ENCODE measurements at regions not wholly inside any gene's neighbourhood (a gene's known extent, or its start where the extent isn't known, plus 50 kb on each side); places are given as distances from the start of the nearest gene placed in this dataset.
"Not testable (repeated sequence)": the region's sequence is repeated elsewhere in the genome, so short reads cannot be mapped to it uniquely, and the experiment has no call there.

DNA sequence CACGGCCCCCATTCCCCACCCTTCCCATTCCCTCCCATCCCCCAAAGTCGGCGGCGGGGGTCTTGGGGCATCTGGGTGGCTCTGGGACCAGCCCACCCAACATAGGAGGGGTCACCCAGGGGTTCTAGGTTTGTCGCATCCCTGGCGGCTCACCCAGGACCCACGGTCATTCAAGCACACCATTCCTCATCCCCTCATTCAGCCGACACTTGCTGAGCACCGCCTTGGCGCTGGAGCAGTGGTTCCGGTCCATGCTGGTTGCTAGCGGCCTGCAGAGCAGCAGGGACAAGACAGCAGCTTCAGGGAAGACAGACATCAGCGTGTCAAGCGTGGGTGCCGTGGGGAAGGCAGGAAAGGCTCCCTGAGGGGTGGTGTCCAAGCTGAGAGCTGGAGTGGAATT, 50.5 kb upstream of the OTOS start:
- DNase-seq, result no peak

DNA sequence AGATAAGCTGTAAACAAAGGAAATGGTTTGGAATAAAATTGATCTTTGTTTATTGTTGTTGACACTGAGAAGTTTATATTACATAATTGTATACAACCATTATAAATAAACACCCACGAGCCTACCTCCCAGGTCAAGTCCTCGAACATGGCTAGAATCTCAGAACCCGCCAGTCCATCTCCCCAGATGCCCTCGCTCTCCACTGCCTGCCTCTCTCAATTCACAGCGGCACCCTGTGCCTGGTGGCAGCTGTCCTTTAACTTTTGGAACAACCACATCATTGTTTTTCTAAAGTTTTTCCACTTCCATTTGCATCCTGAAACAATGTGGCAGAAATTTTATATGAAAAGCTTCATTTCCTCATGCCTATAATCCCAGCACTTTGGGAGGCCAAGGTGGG, 52.2 kb upstream of the OTOS start:
- no peak for DNase-seq

DNA sequence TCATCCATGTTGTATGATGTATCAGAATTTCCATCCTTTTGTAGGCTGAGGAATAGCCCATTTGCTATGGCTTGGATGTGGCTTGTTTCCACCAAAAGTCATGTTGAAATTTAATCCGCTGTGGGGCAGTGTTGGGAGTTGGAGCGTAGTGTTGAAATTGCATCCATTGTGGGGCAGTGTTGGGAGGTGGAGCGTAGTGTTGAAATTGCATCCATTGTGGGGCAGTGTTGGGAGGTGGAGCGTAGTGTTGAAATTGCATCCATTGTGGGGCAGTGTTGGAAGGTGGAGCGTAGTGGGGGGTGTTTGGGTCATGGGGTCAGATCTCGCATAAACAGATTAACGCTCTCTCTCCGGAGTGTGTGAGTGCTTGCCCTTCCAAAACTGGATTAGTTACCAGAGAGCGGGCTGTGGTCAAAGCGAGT, 53.9 kb upstream of the OTOS start:
- DNase-seq, result not testable (repeated sequence)

DNA sequence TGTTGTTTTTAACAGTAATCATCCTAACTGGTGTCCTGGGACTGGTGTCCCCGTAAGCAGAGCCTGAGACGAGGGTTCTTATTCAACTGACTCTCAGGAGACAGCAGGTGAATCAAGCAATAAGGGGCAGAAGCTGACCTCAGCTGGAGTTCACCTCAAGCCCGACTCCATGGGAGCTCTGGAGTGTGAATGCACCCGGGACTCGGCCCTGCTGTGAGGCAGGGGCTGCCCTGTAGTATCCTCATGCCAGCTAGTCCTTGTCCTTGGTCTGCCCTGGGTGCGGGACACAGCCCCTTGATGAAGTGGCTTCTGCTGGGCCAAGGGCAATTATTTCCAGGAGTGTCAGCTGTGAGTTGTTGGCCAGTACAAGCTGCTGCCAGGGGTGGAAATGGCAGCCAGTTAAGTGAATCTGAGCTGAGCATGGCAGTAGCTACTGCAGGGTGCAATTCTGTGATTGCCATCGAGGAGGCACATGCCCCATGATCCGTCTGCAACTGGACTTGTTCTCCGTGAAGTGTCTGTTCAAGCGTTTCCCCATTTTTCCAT, 54.9 kb upstream of the OTOS start:
- DNase-seq, result no peak

DNA sequence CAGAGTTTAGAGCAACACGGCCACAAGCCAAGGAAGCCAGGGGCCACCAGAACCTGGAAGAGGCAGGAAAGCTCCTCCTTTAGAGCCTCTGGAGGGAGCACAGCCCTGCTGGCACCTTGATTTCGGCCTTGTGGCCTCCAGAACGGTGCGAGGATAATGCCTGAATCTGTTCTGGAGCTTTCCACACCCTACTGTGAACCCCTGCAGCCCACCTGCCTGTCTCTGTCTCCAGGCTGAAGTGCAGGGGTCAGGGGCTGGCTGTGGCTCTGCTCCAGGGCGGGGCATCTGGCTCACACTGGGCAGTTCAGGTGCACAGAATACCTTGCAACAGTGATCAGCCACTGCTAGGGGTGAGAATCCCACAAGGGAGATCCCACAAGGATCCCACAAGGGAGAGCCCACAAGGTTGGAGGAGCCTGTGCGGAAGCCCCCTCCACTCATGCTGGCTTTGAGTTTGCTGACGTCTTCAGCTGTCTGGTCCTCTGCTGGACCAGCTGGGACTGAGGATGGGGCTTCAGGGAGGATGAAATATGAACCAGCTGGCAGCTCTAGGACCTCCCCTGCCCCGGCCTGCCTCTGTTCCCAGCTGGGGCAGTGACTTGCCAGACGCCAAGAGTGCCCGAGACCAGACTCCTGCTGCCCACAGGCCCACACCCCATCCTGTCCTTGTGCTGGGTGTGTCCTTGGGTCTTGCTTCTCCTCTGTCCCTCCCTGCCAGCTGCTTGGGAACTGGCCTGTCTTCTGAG, 56.4 kb upstream of the OTOS start:
- no peak for DNase-seq

DNA sequence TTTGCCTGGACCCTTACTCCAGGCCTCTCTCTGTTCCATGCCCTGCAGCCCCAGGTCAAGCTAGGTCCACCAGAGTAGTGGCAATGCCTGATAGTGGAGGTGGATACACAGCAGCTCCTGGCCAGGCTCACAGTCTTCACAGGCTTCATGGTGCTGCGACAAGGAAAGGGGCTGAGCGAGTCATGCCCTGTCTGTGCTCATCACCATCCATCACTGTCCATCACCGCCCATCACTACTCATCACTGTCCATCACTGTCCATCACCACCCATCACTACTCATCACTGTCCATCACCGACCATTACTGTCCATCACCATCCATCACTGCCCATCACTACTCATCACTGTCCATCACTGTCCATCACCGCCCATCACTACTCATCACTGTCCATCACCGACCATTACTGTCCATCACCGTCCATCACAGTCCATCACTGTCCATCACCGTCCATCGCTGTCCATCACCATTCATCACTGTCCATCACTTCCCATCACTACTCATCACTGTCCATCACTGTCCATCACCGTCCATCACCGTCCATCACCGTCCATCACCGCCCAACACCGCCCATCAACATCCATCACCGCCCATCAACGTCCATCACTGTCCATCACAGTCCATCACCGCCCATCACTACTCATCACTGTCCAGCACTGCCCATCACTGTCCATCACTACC, 57.1 kb upstream of the OTOS start:
- no peak for DNase-seq

DNA sequence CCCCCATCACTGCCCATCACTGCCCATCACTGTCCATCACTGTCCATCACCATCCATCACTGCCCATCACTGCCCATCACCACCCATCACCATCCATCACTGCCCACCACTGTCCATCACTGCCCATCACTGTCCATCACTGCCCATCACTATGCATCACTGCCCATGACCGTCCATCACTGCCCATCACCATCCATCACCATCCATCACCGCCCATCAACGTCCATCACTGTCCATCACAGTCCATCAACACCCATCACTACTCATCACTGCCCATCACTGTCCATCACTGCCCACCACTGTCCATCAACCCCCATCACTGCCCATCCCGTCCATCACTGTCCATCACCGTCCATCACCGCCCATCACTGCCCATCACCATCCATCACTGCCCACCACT, 57.8 kb upstream of the OTOS start:
- no peak for DNase-seq

DNA sequence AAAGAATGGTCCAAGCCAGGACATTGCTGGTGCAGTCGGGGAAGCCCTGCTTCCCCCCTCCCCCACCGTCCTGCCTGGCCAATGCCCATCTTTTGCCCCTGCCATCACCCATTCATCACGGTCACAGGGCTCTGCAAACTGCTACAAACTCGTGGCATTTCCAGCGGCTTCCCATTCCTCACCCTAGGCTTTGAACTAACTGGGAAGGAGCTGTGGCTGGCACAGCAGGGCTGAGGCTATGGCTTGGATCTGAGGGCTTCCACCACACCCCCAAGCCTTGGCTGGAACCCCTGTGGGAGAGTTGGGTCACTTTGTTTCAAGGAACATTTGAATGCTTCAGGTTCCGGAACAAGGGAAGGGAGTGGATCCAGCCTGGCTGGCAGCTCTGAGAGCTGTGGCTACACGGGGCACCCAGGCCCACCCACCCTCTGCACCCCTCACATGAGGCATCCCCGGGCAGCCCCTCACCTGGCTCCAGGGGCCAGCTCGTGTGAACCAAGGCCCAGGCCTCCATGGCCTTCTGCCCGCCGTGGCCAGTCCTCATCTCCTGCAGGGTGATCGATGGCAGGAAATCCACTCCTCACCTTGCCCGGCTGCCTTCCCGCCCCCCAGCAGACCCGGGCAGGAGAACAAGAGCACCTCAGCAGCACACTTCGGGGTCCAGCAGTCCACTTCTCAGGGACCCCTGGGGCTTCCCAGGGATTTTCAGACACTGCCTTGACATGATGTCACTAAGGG, 58.8 kb upstream of the OTOS start:
- DNase-seq, result no peak

DNA sequence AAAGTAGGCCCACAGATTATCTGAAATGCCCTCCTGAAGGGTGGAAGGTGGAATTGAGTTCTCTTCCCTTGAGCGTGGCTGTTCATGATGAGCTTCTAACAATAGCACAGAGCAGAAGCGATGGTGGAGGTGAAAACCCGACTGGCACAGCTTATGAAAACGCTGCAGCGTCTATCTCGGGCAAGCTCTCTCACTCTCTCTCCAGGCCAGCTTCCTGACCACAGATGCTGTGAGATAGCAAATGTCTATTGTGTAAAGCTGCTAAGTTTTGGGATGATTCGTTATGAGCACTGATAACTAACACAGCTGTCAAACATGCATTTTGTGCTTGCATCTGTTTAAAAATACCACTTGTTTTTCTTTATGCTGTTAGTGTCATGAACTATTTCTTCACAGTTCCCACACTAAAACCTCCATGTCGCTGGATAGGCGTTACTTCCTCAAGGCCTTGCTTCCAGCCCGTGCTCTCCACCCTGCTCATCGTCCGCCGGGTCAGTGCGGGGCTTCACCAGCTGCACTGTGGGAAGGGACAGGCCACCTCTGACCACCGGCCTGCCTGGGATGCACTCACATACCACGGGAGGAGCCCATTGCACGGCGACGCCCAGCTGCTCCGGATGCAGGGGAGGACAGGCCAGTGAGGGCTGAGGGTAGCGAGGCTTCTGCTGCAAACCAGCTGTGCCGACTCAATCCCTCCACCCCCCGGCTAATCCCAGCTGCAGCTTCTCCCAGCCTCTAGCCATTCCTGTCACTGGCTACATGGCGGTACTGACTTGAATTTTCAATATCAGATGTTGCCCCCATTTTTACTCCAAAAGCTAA, 60.0 kb upstream of the OTOS start:
- no peak for DNase-seq

DNA sequence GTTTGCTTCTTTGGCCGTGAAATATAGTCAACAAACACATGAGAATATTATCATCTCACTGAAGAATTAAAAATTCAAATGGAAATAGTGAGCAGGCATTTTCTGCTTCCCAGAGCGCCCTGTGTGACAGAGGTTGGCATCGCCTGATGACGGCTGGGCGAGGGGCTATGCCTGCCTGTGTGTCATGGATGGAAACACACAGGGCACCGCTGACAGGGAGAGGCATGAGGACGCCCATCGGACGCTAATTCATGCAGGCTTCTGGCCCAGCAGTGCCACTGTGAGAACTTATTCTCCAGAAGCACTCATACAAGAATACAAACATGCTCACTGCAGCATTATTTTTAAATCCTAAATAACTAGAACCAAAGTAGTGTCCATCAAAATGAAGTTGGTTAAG, 61.4 kb upstream of the OTOS start:
- DNase-seq, result no peak

DNA sequence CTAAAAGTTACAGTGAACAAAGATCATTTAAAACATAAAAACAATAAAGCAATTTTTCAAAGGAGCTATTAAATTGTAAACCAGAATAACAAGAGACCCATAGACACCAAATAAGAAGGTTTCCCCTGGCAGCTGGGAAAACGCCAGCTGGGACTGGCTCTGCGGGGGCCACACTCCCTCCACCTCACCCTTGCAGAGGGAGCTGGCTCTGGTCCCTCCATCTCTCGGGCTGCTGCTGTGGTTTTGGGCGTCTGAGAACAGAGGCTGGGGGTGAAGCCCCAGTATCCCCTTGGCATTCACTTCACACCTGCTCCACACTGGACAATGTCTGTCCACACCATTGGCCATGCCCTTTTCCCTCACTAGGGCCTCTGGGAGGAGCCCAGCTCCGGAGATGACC, 62.1 kb upstream of the OTOS start:
- DNase-seq, result no peak

DNA sequence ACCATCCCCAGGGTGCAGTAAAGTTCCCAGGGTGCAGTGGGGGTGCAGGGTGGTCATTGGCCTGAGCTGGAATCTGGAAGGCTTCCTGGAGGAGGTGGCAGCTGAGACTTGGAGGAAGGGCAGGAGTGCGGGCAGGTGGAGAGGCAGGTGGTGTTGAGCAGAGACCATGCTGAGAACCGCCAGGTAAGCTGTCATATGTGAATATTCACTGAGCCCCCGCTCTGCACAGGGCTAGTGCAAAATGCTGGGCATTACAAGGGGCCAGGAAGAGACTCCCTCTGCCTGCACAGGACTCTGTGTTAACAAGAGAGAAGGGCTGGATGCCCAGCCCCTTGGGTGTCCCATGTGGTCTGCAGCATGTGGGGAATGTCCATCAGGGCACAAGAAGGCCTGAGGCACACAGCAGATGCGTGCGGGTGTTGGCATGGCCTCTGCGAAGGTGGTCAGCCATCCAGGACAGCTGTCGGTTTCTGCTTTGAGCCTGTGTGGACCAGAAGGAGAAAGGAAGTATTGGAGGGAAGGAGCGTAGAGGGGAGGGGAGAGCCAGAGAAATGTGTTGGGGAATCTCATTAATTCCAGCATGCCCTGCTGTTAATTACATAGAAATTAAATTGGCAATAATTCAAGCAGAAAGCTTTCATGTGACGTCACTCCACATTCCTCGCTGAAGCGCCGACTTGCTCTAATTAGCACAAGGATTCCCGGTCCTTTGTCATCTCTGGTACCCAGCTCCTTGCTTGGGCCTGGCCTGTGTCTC, 62.8 kb upstream of the OTOS start:
- no peak for DNase-seq

DNA sequence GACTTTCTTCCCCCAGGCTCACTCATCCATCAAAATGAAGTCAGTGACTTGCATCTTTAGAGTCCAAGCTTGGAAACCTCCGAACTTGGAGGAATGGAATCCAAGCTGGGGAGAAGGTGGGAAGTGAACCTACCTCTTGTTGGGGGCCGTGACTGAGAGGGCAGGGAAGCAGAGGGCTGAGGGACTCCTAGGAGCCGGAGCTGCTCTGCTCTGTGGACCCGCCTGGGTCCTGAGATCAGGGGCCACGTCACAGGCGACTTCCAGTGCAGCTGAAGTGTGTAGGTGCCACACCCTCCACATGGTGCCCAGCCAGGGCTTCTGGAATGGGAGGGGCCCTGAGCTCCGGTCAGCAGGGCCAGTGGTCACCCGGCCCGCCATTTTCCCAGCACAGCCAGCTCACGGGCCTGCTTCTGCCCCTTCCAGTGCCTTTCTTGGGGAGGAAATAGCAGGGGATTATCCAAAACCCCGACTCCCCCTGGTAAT, 63.4 kb upstream of the OTOS start:
- no peak for DNase-seq

DNA sequence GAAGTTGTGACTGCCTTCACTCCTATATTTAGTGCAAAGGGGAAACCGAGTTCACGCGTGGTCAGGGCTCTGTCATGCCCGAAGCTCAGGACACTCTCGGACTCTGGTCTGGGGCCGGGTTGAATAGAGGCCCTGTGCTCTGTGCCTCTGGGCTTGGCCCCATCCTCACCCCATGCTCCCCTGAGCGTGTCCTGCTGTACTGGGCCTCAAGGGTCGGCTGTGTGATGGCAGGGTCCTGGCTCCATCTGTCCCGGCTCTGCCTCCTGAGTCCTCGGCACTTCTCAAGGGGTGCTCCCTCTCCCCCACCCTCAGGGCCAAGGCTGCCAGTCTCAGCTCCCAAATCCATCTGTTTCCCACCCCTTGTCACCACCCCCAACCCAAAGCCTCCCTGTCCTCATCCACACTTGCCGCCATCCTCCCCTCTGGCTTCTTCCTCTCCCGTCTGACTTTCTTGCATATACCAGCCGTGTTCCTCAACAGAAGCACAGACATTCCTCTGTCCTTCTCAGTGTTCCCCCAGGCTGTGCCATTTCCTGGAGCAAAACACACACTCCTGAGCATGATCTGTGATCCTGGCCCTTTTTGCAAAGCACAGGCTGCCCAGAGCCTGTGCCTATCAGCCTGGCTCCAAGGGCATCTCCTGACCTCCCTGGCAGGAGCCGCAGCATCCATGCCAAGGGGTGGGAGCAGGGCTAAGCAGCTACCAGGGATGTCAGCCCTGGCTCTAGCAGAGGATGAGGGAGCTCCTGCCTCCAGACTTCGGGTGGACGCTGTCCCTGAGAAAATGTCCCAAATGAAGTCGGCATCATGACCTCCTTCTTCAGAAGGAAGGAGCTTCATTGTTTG, 64.2 kb upstream of the OTOS start:
- DNase-seq, result no peak

DNA sequence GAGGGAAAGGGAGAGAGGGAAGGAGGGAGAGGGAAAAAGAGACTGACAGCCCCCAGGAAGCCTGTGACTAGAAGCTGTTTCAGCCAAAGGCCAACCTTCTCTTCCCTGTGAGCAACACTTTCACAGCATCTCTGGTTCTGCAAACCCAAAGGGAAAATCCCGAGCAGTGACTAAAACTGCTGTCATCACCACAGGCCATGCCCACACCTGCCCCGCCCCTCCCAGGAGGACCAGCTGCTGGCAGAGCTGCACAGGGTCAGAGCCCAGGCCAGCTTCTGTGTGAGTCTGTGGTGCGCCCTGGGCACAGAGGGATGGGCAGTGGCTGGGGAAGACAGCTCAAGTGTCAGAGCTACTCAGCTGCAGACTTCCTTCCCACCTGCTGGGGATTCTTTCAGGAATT, 64.9 kb upstream of the OTOS start:
- no peak for DNase-seq

DNA sequence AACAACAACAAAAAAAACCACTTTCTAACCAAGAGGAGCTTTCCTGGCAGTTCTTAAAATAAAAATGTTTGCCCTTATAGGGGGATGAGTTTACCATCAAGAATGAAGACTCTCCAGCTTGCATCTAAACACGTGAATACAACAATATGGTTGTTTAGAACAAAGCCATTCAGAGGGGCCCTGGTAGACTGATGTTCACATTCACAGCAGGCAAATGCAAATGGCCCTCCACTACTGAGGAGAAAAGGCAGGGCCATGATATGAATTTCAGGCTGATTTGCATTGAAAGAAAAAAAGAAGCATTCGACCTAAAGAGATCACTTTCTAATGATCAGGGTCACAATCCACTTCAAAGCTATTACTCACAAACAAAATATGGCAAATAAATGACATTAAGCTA, 65.3 kb upstream of the OTOS start:
- no peak for DNase-seq

DNA sequence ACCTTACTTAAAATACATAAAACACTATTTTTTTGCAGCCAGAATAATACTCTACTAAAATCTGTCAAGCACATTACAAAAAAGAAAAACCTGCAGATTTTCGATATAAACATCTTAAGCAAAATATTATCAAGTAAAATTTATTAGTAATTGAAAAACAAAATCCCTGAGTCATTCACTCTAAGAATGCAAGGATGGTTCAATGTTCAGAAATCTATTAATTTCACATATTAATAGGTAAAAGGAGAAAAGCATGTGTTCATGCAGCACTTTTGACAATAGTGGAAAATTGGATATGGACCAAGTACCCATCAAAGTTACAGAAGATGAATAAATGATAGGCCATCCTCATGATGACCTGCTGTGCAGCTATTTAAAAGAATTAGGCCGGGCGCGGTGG, 66.2 kb upstream of the OTOS start:
- no peak for DNase-seq

DNA sequence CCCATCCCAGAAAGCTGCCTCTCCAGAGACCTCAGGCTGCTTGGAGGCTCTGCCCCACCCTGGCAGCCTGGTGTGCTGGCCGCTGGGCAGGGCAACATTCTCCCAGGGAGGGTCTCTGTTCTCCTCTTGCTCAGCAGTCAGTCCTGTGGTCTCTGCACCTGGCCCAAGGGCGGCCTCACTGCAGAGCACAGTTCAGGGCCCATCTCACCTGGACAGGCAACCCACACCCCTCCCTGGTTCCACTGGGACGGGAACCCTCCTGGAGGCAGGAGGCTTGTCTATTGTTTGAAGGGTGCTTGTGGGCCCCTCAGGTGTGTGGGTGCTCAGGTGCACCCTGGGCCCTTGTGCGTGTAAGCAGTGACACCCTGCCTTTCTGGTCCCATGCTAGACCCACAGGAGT, 67.2 kb upstream of the OTOS start:
- no peak for DNase-seq

DNA sequence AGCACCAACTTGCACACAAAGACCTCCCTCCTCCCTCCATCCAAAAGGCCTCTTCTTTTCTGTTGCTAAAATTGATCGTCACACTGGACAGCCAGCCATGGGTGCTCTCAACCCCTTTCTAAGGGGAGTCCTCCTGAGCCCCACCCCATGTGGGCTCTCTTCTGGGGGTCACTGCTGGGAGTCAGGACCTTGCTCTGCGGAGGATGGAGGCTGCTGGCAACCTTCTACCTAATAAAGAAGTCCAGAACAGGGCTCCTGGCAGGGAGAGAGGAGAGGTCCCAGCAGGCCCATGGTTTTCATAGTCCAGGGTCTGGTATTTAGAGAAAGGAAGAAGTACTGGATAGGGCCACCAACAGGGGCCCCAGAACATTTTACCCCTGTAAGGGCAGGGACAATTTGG, 67.6 kb upstream of the OTOS start:
- no peak for DNase-seq

DNA sequence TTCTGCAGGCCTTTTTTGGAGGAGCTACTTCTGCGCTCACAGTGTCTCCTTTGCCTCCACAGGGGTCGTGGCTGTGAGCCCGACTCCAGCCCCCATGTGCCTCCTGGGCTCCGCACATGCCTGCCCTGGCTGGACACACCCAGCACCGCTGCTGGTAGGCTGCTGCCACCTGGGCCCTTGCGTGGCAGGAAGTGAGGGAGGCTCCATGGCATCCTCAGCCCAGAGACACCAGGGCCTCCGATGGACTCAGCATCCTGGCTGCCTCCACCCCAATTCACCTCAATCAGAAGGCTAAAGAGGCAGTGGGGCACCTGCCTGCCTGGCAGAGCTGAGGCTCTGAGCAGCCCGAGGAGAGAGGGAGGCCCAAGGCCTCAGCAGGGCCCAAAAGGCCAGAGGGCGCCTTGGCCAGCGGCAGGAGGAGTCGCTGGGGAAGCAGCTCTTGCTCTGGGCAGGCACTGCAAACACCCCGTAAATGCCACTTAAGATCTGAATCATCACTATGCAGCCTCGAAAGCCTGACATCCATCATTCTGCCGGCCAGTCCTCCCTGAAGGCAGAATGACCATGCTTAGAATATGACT, 68.3 kb upstream of the OTOS start:
- no peak for DNase-seq

DNA sequence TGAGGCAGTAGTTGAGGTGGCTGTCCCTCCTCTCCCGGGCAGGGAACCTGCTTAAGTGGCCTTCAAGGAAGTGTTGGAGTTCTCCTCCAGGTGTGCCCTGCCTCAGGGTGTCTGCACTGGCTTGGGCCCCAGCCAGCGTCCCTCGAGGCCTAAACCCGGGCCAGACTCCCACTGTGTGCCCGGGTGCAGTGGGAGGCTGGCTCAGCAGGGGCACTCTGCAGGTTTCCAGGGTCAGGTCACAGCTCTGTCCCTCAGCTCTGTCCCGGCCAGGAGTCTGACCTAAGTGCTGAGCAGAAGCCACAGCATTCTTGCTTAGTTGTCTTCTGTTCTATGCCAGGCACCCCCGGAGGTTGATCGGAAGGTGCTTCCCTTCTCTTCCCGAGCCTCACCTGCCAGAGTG, 69.0 kb upstream of the OTOS start:
- no peak for DNase-seq
